K562 (cell line): ENCODE measurements at regions not wholly inside any gene's neighbourhood (a gene's known extent, or its start where the extent isn't known, plus 50 kb on each side); places are given as distances from the start of the nearest gene placed in this dataset.

Experiments
- ELF1 ChIP-seq: fragments of 200-800 bp; sonication (Bioruptor generic); IDR thresholded peaks from 2 replicates; pipeline ENCODE4 v1.6.1; 2016; ENCODE audit warnings: missing genetic modification characterization, missing compliant biosample characterization
- EP300 ChIP-seq: IDR thresholded peaks from 2 replicates; pipeline ENCODE4 v1.6.1; 2012; ENCODE audit warnings: low read length, improper control_type of control experiment
- TF ChIP-seq, protein P1 (sequence below), 3 experiments: IDR thresholded peaks in 2 of 3; conservative IDR thresholded peaks in 1 of 3; 2 replicates each; pipeline ENCODE4 v1.5.1; 2011 to 2012; ENCODE audit warnings: low read length in 3 of 3, mild to moderate bottlenecking in 3 of 3, control low read depth in 2 of 3, improper control_type of control experiment in 1 of 3, inconsistent platforms in 1 of 3, low read depth in 1 of 3, mixed read lengths in 1 of 3, moderate library complexity in 1 of 3; ENCODE audit not compliant: insufficient read depth in 2 of 3

DNA sequence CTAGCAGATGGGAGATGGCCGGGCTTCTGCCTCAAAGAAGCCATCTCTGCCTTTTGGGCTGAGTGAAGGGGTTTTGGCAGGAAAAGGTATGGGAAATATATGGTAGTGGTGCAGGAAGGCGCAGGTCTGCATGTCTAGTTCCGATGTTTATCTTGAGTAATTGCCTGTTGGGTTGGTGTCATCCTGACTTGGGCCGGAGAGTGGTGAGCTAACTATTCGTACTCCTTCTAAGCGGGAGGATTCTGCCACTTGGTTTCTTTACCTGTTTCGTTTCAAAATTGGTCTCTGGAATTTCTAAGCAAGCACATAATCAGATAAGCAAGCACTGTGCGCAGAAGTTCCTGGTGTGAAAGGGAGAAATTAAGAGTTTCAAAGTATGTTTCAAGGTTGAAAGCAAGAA is 229.6 kb downstream of the SAMD5 start:
- no peak for TF ChIP-seq EP300
- no peak for TF ChIP-seq ELF1
- TF ChIP-seq, protein P1, sequence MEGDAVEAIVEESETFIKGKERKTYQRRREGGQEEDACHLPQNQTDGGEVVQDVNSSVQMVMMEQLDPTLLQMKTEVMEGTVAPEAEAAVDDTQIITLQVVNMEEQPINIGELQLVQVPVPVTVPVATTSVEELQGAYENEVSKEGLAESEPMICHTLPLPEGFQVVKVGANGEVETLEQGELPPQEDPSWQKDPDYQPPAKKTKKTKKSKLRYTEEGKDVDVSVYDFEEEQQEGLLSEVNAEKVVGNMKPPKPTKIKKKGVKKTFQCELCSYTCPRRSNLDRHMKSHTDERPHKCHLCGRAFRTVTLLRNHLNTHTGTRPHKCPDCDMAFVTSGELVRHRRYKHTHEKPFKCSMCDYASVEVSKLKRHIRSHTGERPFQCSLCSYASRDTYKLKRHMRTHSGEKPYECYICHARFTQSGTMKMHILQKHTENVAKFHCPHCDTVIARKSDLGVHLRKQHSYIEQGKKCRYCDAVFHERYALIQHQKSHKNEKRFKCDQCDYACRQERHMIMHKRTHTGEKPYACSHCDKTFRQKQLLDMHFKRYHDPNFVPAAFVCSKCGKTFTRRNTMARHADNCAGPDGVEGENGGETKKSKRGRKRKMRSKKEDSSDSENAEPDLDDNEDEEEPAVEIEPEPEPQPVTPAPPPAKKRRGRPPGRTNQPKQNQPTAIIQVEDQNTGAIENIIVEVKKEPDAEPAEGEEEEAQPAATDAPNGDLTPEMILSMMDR (IDR thresholded peaks at IDR 0.05 in 2 of 3, conservative IDR thresholded peaks at IDR 0.05 in 1 of 3; ENCODE audit: insufficient read depth in 2 of 3, low read depth in 1 of 3, low read length in 3 of 3), result no peak
